CD4-positive, alpha-beta T cell (primary cell): ENCODE measurements at regions not wholly inside any gene's neighbourhood (a gene's known extent, or its start where the extent isn't known, plus 50 kb on each side); places are given as distances from the start of the nearest gene placed in this dataset.

Experiments
- ATAC-seq: fragments of 200-7000 bp; cut with Tn5 transposase; one replicate; pipeline ENCODE4 v1.10.0; 2022; ENCODE audit warnings: mild to moderate bottlenecking; ENCODE audit not compliant: poor library complexity
- CTCF ChIA-PET: fragments of 350-600 bp; sonication (Branson Sonifier 250); formaldehyde crosslinking; loops from one replicate; lab custom pipeline; 2021; ENCODE audit warnings: antibody characterized with exemption, inconsistent platforms; lab: Charles Lee
- POLR2A ChIA-PET: fragments of 350-600 bp; sonication (Branson Sonifier 250); formaldehyde crosslinking; loops from one replicate; lab custom pipeline; 2021; ENCODE audit warnings: antibody characterized with exemption, inconsistent platforms; lab: Charles Lee
- DNase-seq, 14 experiments: peaks; one replicate each; pipeline ENCODE4 v3.0.0-alpha.2; 2013 to 2020; ENCODE audit warnings: mixed read lengths in 2 of 14
- H3K27ac ChIP-seq, 2 donors: one replicate each; pipeline versions ENCODE4 v1.5.1 to v1.7.0; 2013; ENCODE audit warnings: low read length in 2 of 2, low read depth in 1 of 2, mild to moderate bottlenecking in 1 of 2
- H3K27me3 ChIP-seq, 2 experiments: 1 replicate in 1 of 2; 2 replicates in 1 of 2; pipeline versions ENCODE4 v1.6.1 to v1.7.0; 2013; ENCODE audit warnings: low read length in 2 of 2, control low read depth in 1 of 2, mild to moderate bottlenecking in 1 of 2, moderate library complexity in 1 of 2; ENCODE audit not compliant: insufficient read depth in 2 of 2, control insufficient read depth in 1 of 2
- H3K36me3 ChIP-seq: one replicate; pipeline ENCODE4 v1.6.1; 2013; ENCODE audit warnings: low read length, control low read depth; ENCODE audit not compliant: insufficient read depth
- H3K4me1 ChIP-seq: one replicate; pipeline ENCODE4 v1.6.1; 2013; ENCODE audit warnings: low read length, control low read depth; ENCODE audit not compliant: insufficient read depth
- H3K4me3 ChIP-seq: one replicate; pipeline ENCODE4 v1.5.1; 2013; ENCODE audit warnings: mild to moderate bottlenecking, low read length, moderate library complexity
- H3K9me3 ChIP-seq, 2 experiments: 1 replicate in 1 of 2; 2 replicates in 1 of 2; pipeline versions ENCODE4 v1.6.1 to v1.7.0; 2013; ENCODE audit warnings: low read length in 2 of 2, mild to moderate bottlenecking in 2 of 2, control low read depth in 1 of 2, moderate library complexity in 1 of 2; ENCODE audit not compliant: control insufficient read depth in 1 of 2, insufficient read depth in 1 of 2
- H3K27ac Mint-ChIP-seq: one replicate; pipeline ENCODE4 v1.8.0; 2020; ENCODE audit warnings: mixed read lengths
- H3K27me3 Mint-ChIP-seq: one replicate; pipeline ENCODE4 v1.8.0; 2021; ENCODE audit warnings: mixed read lengths
- H3K36me3 Mint-ChIP-seq: one replicate; pipeline ENCODE4 v1.8.0; 2021; ENCODE audit warnings: low read depth, mixed read lengths
- H3K4me1 Mint-ChIP-seq: one replicate; pipeline ENCODE4 v1.8.0; 2021; ENCODE audit warnings: low read depth, mixed read lengths
- H3K4me3 Mint-ChIP-seq: one replicate; pipeline ENCODE4 v1.8.0; 2020; ENCODE audit warnings: mild to moderate bottlenecking, mixed read lengths
- H3K9me3 Mint-ChIP-seq: one replicate; pipeline ENCODE4 v1.8.0; 2020; ENCODE audit warnings: mixed read lengths
- CTCF ChIP-seq: fragments of 200-600 bp; IDR thresholded peaks from one replicate; pipeline ENCODE4 v1.8.0; 2022; ENCODE audit warnings: antibody characterized with exemption, mild to moderate bottlenecking
- intact Hi-C, 2 experiments: fragments of 100-400 bp; cut with DNase I in 1 of 2; cut with micrococcal nuclease in 1 of 2; formaldehyde crosslinking; loops; one replicate each; pipeline versions ENCODE4 v1.15.1 to v1.9.0; 2023 to 2025; cut with DNase I, micrococcal nuclease

DNA sequence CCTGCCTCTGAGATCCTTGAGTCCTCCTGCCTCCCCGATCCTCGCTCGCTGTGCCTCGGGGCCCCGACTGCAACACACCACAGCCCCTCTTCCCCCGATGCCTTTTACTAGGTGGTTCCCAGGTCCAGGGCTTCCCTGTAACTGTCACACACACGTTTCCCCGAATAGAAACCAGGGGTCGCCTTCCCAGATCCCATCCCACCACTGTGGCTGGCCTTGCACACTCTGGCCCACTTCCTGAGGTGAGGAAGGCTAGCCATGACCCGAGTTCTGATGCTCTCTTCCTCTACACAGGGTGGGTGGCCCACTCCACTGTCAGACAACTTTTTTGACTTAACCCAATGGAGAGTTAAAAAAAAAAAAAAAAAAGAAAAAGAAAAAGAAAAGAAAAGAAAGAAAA is 139.6 kb upstream of the ASB18 start:
- intact Hi-C loops: no loop called here
- ChIA-PET POLR2A (no interaction called here), CTCF (no interaction called here)
- H3K9me3 ChIP-seq: peaks cover 0 to 7% of the 10 kb centered on the region in 2 experiments
- no peak overlapping the region for H3K27ac ChIP-seq
- H3K27ac Mint-ChIP-seq: no peak overlapping the region
- no peak overlapping the region for H3K4me3 ChIP-seq
- no peaks in the 10 kb centered on the region for H3K4me1 Mint-ChIP-seq
- H3K9me3 Mint-ChIP-seq: no peaks in the 10 kb centered on the region
- ATAC-seq (no peak), DNase-seq (no peak)
- no peak overlapping the region for H3K4me3 Mint-ChIP-seq
- no peaks in the 10 kb centered on the region for H3K36me3 Mint-ChIP-seq
- H3K4me1 ChIP-seq: no peaks in the 10 kb centered on the region
- no peak for TF ChIP-seq CTCF
- no peaks in the 10 kb centered on the region for H3K36me3 ChIP-seq
- no peaks in the 10 kb centered on the region for H3K27me3 ChIP-seq
- peaks cover 18% of the 10 kb centered on the region for H3K27me3 Mint-ChIP-seq

DNA sequence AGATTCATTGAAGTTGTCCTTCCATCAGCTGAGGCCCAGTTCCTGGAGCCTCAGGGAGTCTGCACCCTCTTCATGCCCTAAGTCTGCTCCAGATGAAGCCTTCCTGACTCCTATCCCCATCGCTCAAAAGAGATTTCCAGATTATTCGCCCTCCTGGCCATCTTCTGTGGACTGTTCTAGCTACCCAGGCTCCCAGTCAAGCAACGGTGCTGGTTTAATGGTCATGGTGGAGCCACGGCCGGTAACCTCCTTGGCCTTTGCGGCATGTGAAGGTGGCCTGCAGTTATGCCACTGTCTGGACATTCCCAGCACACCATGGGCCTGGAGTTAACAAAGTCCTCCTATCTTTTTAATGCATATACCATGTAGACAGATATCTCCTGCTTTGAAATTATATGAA is 140.1 kb upstream of the ASB18 start:
- ChIA-PET CTCF (interaction anchor here (1.5 kb wide), 1 partner anchor 9 kb away, joined by 3 read pairs; no protein-coding TSS in a partner anchor), POLR2A (no interaction called here)
- TF ChIP-seq CTCF: no peak
- Histone ChIP-seq H3K36me3 (no peaks in the 10 kb centered on the region), H3K4me1 (no peaks in the 10 kb centered on the region), H3K4me3 (no peak overlapping the region), H3K9me3 (peaks cover 0 to 10% of the 10 kb centered on the region in 2 experiments), H3K27me3 (no peaks in the 10 kb centered on the region), H3K27ac (no peak overlapping the region)
- H3K9me3 Mint-ChIP-seq: no peaks in the 10 kb centered on the region
- peaks cover 18% of the 10 kb centered on the region for H3K27me3 Mint-ChIP-seq
- ATAC-seq (no peak), DNase-seq (no peak)
- intact Hi-C loops: no loop called here
- H3K36me3 Mint-ChIP-seq: no peaks in the 10 kb centered on the region
- no peak overlapping the region for H3K4me3 Mint-ChIP-seq
- no peak overlapping the region for H3K27ac Mint-ChIP-seq
- H3K4me1 Mint-ChIP-seq: no peaks in the 10 kb centered on the region

DNA sequence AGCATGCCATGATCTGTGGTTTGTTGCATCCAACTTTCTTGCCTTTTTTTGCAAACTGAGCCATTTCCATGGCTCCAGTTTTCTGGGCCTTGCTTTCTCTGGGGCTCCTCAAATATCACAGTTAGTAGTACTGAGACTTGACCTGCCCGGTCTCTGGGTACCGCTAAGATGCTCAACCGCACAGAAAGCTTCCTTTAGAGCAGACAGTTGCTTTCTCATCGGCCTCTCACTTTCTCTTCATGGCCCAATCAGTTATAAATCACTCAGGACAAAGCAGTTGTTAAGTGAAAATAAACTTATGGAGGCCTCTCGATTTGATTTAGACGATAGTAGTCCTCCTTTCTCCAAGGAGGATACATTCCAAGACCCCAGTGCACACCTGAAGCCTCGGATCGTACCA is 141.2 kb upstream of the ASB18 start:
- Histone ChIP-seq H3K4me3 (no peak overlapping the region), H3K36me3 (no peaks in the 10 kb centered on the region), H3K27me3 (no peaks in the 10 kb centered on the region), H3K4me1 (no peaks in the 10 kb centered on the region), H3K9me3 (peaks cover 0 to 10% of the 10 kb centered on the region in 2 experiments), H3K27ac (no peak overlapping the region)
- Mint-ChIP-seq H3K4me1 (no peaks in the 10 kb centered on the region), H3K27ac (no peak overlapping the region), H3K4me3 (no peak overlapping the region), H3K36me3 (no peaks in the 10 kb centered on the region), H3K27me3 (peaks cover 18% of the 10 kb centered on the region), H3K9me3 (no peaks in the 10 kb centered on the region)
- ChIA-PET CTCF (interaction anchor here (1.5 kb wide), 1 partner anchor 10 kb away, joined by 3 read pairs; no protein-coding TSS in a partner anchor), POLR2A (no interaction called here)
- DNase-seq (no peak), ATAC-seq (no peak)
- no peak for TF ChIP-seq CTCF
- intact Hi-C loops: no loop called here
